HEK293 (cell line): ENCODE measurements at regions not wholly inside any gene's neighbourhood (a gene's known extent, or its start where the extent isn't known, plus 50 kb on each side); places are given as distances from the start of the nearest gene placed in this dataset.

Experiments
- CTCF ChIA-PET: fragments of 350-600 bp; formaldehyde crosslinking; extraction: SDS; loops from one replicate; lab custom pipeline; 2021; ENCODE audit warnings: antibody characterized with exemption; lab: Yijun Ruan, JAX
- POLR2A ChIA-PET: fragments of 300-600 bp; formaldehyde crosslinking; extraction: SDS; loops from one replicate; lab custom pipeline; 2020; ENCODE audit warnings: antibody characterized with exemption, inconsistent platforms; lab: Yijun Ruan, JAX
- H3K27ac ChIP-seq: fragments of 200-500 bp; sonication (Bioruptor generic); 2 replicates; pipeline ENCODE4 v1.5.1; 2014; ENCODE audit warnings: low read depth, low read length, control low read depth, inconsistent platforms; ENCODE audit errors: extremely low read depth
- H3K36me3 ChIP-seq, 2 experiments: fragments of 200-500 bp in 1 of 2; sonication (Bioruptor generic) in 1 of 2; 1 replicate in 1 of 2; 2 replicates in 1 of 2; pipeline ENCODE4 v1.5.1; 2014 to 2017; ENCODE audit warnings: inconsistent platforms in 2 of 2, low read length in 2 of 2; ENCODE audit not compliant: control insufficient read depth in 2 of 2, insufficient read depth in 1 of 2
- H3K4me1 ChIP-seq: fragments of 200-500 bp; sonication (Bioruptor generic); 2 replicates; pipeline ENCODE4 v1.5.1; 2014; ENCODE audit warnings: mild to moderate bottlenecking, low read length, inconsistent platforms; ENCODE audit not compliant: control insufficient read depth, insufficient read depth
- H3K4me3 ChIP-seq: 2 replicates; pipeline ENCODE4 v1.5.1; 2011; ENCODE audit warnings: low read depth, mild to moderate bottlenecking, control low read depth, low read length, moderate library complexity
- H3K9me3 ChIP-seq: fragments of 200-500 bp; sonication (Bioruptor generic); 2 replicates; pipeline ENCODE4 v1.5.1; 2014; ENCODE audit warnings: low read depth, low read length, inconsistent platforms; ENCODE audit not compliant: control insufficient read depth, insufficient read depth
- GLIS1 ChIP-seq: fragments of 450-650 bp; formaldehyde crosslinking; IDR thresholded peaks from 2 replicates; pipeline ENCODE4 v1.5.1; 2016; ENCODE audit warnings: missing biosample characterization, missing genetic modification characterization
- KLF16 ChIP-seq: fragments of 450-650 bp; formaldehyde crosslinking; IDR thresholded peaks from 2 replicates; pipeline ENCODE4 v1.5.1; 2017; ENCODE audit warnings: missing biosample characterization, missing genetic modification characterization
- MZF1 ChIP-seq: fragments of 450-650 bp; formaldehyde crosslinking; IDR thresholded peaks from 2 replicates; pipeline ENCODE4 v1.5.1; 2017; ENCODE audit warnings: missing biosample characterization, missing genetic modification characterization, borderline replicate concordance
- OSR2 ChIP-seq: fragments of 450-650 bp; formaldehyde crosslinking; IDR thresholded peaks from 2 replicates; pipeline ENCODE4 v1.5.1; 2016; ENCODE audit warnings: missing biosample characterization, missing genetic modification characterization
- SP2 ChIP-seq: fragments of 450-650 bp; formaldehyde crosslinking; IDR thresholded peaks from 2 replicates; pipeline ENCODE4 v1.5.1; 2016; ENCODE audit warnings: missing biosample characterization, missing genetic modification characterization
- ZBTB17 ChIP-seq: fragments of 450-650 bp; formaldehyde crosslinking; IDR thresholded peaks from 2 replicates; pipeline ENCODE4 v1.5.1; 2016; ENCODE audit warnings: missing biosample characterization, missing genetic modification characterization
- ZNF121 ChIP-seq: fragments of 450-650 bp; formaldehyde crosslinking; IDR thresholded peaks from 2 replicates; pipeline ENCODE4 v1.5.1; 2016; ENCODE audit warnings: missing biosample characterization, missing genetic modification characterization
- ZNF133 ChIP-seq: fragments of 450-650 bp; formaldehyde crosslinking; IDR thresholded peaks from 2 replicates; pipeline ENCODE4 v1.5.1; 2016; ENCODE audit warnings: missing biosample characterization, missing genetic modification characterization
- ZNF140 ChIP-seq: fragments of 450-650 bp; formaldehyde crosslinking; IDR thresholded peaks from 2 replicates; pipeline ENCODE4 v1.5.1; 2016; ENCODE audit warnings: missing biosample characterization, missing genetic modification characterization
- ZNF174 ChIP-seq: fragments of 450-650 bp; formaldehyde crosslinking; IDR thresholded peaks from 2 replicates; pipeline ENCODE4 v1.5.0; 2017; ENCODE audit warnings: missing biosample characterization, mild to moderate bottlenecking, missing genetic modification characterization
- ZNF223 ChIP-seq: fragments of 450-650 bp; formaldehyde crosslinking; IDR thresholded peaks from 2 replicates; pipeline ENCODE4 v1.5.1; 2016; ENCODE audit warnings: missing biosample characterization, missing genetic modification characterization
- ZNF292 ChIP-seq: fragments of 450-650 bp; formaldehyde crosslinking; IDR thresholded peaks from 2 replicates; pipeline ENCODE4 v1.5.1; 2016; ENCODE audit warnings: low read depth, missing biosample characterization, missing genetic modification characterization, borderline replicate concordance
- ZNF426 ChIP-seq: fragments of 450-650 bp; formaldehyde crosslinking; IDR thresholded peaks from 2 replicates; pipeline ENCODE4 v1.5.1; 2017; ENCODE audit warnings: missing biosample characterization, missing genetic modification characterization, mild to moderate bottlenecking, inconsistent platforms, moderate library complexity
- ZNF433 ChIP-seq: fragments of 450-650 bp; formaldehyde crosslinking; IDR thresholded peaks from 2 replicates; pipeline ENCODE4 v1.5.1; 2016; ENCODE audit warnings: missing biosample characterization, missing genetic modification characterization, low read depth
- ZNF544 ChIP-seq: fragments of 450-650 bp; formaldehyde crosslinking; IDR thresholded peaks from 2 replicates; pipeline ENCODE4 v1.5.0; 2017; ENCODE audit warnings: missing biosample characterization, missing genetic modification characterization
- ZNF571 ChIP-seq: fragments of 450-650 bp; formaldehyde crosslinking; IDR thresholded peaks from 2 replicates; pipeline ENCODE4 v1.5.0; 2017; ENCODE audit warnings: missing biosample characterization, missing genetic modification characterization
- ZNF701 ChIP-seq: fragments of 450-650 bp; formaldehyde crosslinking; IDR thresholded peaks from 2 replicates; pipeline ENCODE4 v1.5.1; 2016; ENCODE audit warnings: missing biosample characterization, missing genetic modification characterization
- ZNF830 ChIP-seq: fragments of 450-650 bp; IDR thresholded peaks from 2 replicates; pipeline ENCODE4 v1.5.0; 2018; ENCODE audit warnings: missing biosample characterization, missing genetic modification characterization, low read depth, mild to moderate bottlenecking, moderate library complexity
- ZNF843 ChIP-seq: fragments of 450-650 bp; formaldehyde crosslinking; IDR thresholded peaks from 2 replicates; pipeline ENCODE4 v1.5.1; 2016; ENCODE audit warnings: missing biosample characterization, missing genetic modification characterization
- ZSCAN16 ChIP-seq: fragments of 450-650 bp; formaldehyde crosslinking; IDR thresholded peaks from 2 replicates; pipeline ENCODE4 v1.5.1; 2016; ENCODE audit warnings: missing biosample characterization, missing genetic modification characterization
- ZSCAN30 ChIP-seq: fragments of 450-650 bp; IDR thresholded peaks from 2 replicates; pipeline ENCODE4 v1.5.1; 2018; ENCODE audit warnings: missing biosample characterization, mild to moderate bottlenecking, missing genetic modification characterization, moderate library complexity
- ZXDB ChIP-seq: fragments of 450-650 bp; formaldehyde crosslinking; IDR thresholded peaks from 2 replicates; pipeline ENCODE4 v1.5.1; 2016; ENCODE audit warnings: missing biosample characterization, missing genetic modification characterization
- TF ChIP-seq, protein P1 (sequence below): fragments of 450-650 bp; formaldehyde crosslinking; IDR thresholded peaks from 2 replicates; pipeline ENCODE4 v1.5.1; 2017; ENCODE audit warnings: missing biosample characterization, missing genetic modification characterization
- TF ChIP-seq, protein P2 (sequence below): fragments of 450-650 bp; formaldehyde crosslinking; IDR thresholded peaks from 2 replicates; pipeline ENCODE4 v1.5.1; 2016; ENCODE audit warnings: missing biosample characterization, missing genetic modification characterization
- TF ChIP-seq, protein P3 (sequence below): fragments of 450-650 bp; formaldehyde crosslinking; IDR thresholded peaks from 2 replicates; pipeline ENCODE4 v1.5.1; 2017; ENCODE audit warnings: missing biosample characterization, mild to moderate bottlenecking, missing genetic modification characterization, moderate library complexity
- TF ChIP-seq, protein P4 (sequence below): fragments of 450-650 bp; formaldehyde crosslinking; IDR thresholded peaks from 2 replicates; pipeline ENCODE4 v1.5.1; 2016; ENCODE audit warnings: missing biosample characterization, missing genetic modification characterization
- TF ChIP-seq, protein P5 (sequence below): fragments of 450-650 bp; formaldehyde crosslinking; IDR thresholded peaks from 2 replicates; pipeline ENCODE4 v1.5.1; 2016; ENCODE audit warnings: missing biosample characterization, missing genetic modification characterization

DNA sequence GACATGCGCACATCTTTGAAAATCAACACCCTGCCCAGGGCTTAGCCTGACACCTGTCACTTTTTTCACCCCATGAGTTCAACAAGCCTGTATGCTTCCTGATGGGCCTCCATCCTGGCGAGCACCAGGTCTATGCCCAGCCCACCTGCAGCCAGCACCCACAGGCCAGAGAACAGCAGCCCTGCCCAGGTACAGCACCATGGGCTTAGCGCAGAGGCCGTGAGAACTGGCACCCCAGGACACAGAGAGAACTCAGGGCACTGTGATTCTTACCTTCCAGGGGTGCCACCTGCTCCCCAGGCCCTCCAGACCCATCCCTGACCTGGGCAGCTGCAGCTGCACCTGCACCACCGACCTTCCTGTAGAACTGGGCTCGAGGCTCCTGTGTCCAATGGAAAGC lies 536.6 kb downstream of the TCERG1L start (continued):
- TF ChIP-seq ZBTB17 (tag by site-specific recombination) (no peak), GLIS1 (tag by site-specific recombination) (no peak), ZNF544 (no peak), OSR2 (tag by site-specific recombination) (no peak), ZNF174 (tag by site-specific recombination) (no peak), KLF16 (tag by site-specific recombination) (no peak), ZNF121 (tag by site-specific recombination) (no peak), ZNF292 (tag by site-specific recombination) (no peak)
- TF ChIP-seq, protein P1, sequence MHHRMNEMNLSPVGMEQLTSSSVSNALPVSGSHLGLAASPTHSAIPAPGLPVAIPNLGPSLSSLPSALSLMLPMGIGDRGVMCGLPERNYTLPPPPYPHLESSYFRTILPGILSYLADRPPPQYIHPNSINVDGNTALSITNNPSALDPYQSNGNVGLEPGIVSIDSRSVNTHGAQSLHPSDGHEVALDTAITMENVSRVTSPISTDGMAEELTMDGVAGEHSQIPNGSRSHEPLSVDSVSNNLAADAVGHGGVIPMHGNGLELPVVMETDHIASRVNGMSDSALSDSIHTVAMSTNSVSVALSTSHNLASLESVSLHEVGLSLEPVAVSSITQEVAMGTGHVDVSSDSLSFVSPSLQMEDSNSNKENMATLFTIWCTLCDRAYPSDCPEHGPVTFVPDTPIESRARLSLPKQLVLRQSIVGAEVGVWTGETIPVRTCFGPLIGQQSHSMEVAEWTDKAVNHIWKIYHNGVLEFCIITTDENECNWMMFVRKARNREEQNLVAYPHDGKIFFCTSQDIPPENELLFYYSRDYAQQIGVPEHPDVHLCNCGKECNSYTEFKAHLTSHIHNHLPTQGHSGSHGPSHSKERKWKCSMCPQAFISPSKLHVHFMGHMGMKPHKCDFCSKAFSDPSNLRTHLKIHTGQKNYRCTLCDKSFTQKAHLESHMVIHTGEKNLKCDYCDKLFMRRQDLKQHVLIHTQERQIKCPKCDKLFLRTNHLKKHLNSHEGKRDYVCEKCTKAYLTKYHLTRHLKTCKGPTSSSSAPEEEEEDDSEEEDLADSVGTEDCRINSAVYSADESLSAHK (tag by site-specific recombination) = no peak
- TF ChIP-seq, all 188 proteins: peak for 0

DNA sequence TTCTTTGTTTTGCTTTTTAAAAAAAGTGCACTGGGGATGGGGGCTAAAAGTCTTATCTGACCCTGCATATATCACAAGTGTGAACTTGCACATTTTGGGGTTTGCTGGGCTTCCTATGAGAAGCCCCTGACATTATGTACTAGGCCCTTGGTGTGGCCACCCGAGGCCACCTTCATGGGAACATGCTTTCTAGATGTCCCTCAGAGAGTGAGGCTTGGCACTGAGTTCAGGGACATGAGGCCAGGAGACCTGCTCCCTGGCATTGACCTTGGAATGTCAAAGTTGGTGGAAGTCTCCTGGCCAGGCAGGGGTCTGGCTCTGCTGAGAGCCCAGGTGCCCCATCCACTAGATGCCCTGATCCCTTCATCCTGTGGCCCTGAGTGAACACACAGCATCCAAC lies 536.2 kb downstream of the TCERG1L start:
- ChIA-PET CTCF (no interaction called here), POLR2A (no interaction called here)
- H3K9me3 ChIP-seq = no peaks in the 10 kb centered on the region
- H3K27ac ChIP-seq = no peak overlapping the region
- no peak overlapping the region for H3K4me3 ChIP-seq
- H3K4me1 ChIP-seq = no peaks in the 10 kb centered on the region
- no peaks in the 10 kb centered on the region for H3K36me3 ChIP-seq
- TF ChIP-seq ZNF701 (tag by site-specific recombination) (no peak), ZNF544 (no peak), ZNF426 (no peak), MZF1 (tag by site-specific recombination) (no peak), ZSCAN16 (no peak), ZNF830 (no peak), OSR2 (tag by site-specific recombination) (no peak), SP2 (tag by site-specific recombination) (no peak), ZSCAN30 (tag by site-specific recombination) (no peak), ZNF843 (tag by site-specific recombination) (no peak), ZNF223 (tag by site-specific recombination) (no peak)
- TF ChIP-seq, protein P2, sequence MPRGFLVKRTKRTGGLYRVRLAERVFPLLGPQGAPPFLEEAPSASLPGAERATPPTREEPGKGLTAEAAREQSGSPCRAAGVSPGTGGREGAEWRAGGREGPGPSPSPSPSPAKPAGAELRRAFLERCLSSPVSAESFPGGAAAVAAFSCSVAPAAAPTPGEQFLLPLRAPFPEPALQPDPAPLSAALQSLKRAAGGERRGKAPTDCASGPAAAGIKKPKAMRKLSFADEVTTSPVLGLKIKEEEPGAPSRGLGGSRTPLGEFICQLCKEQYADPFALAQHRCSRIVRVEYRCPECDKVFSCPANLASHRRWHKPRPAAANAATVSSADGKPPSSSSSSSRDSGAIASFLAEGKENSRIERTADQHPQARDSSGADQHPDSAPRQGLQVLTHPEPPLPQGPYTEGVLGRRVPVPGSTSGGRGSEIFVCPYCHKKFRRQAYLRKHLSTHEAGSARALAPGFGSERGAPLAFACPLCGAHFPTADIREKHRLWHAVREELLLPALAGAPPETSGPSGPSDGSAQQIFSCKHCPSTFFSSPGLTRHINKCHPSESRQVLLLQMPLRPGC (tag by site-specific recombination) = no peak

DNA sequence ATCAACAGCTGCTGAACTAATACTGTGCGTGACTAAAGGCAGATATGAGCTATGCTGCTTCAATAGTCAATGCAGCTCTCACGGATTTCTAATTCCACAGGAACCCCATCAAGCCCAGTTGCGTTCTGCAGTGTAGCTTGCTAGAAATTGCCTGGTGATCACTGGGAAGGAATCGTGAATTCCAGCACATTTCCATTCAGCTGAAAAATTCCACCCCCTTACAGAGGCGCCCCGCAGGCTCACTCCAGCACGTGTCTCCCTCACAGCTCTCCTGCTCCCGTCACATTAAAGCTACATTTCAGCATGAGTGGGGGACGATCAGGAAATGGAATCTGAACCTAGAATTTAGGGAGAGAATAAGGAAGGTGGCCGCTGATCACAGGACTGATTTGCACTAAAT lies 534.8 kb downstream of the TCERG1L start:
- ChIA-PET POLR2A (no interaction called here), CTCF (no interaction called here)
- Histone ChIP-seq H3K36me3 (no peaks in the 10 kb centered on the region), H3K9me3 (no peaks in the 10 kb centered on the region), H3K4me3 (no peak overlapping the region), H3K4me1 (no peaks in the 10 kb centered on the region), H3K27ac (no peak overlapping the region)
- TF ChIP-seq ZNF571 (tag by site-specific recombination) (no peak), ZNF133 (no peak), ZNF433 (tag by site-specific recombination) (no peak), ZNF140 (tag by site-specific recombination) (no peak), ZXDB (tag by site-specific recombination) (no peak)
- TF ChIP-seq, protein P3, sequence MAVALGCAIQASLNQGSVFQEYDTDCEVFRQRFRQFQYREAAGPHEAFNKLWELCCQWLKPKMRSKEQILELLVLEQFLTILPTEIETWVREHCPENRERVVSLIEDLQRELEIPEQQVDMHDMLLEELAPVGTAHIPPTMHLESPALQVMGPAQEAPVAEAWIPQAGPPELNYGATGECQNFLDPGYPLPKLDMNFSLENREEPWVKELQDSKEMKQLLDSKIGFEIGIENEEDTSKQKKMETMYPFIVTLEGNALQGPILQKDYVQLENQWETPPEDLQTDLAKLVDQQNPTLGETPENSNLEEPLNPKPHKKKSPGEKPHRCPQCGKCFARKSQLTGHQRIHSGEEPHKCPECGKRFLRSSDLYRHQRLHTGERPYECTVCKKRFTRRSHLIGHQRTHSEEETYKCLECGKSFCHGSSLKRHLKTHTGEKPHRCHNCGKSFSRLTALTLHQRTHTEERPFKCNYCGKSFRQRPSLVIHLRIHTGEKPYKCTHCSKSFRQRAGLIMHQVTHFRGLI = no peak
- TF ChIP-seq, protein P4, sequence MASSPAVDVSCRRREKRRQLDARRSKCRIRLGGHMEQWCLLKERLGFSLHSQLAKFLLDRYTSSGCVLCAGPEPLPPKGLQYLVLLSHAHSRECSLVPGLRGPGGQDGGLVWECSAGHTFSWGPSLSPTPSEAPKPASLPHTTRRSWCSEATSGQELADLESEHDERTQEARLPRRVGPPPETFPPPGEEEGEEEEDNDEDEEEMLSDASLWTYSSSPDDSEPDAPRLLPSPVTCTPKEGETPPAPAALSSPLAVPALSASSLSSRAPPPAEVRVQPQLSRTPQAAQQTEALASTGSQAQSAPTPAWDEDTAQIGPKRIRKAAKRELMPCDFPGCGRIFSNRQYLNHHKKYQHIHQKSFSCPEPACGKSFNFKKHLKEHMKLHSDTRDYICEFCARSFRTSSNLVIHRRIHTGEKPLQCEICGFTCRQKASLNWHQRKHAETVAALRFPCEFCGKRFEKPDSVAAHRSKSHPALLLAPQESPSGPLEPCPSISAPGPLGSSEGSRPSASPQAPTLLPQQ (tag by site-specific recombination) = no peak
- TF ChIP-seq, protein P5, sequence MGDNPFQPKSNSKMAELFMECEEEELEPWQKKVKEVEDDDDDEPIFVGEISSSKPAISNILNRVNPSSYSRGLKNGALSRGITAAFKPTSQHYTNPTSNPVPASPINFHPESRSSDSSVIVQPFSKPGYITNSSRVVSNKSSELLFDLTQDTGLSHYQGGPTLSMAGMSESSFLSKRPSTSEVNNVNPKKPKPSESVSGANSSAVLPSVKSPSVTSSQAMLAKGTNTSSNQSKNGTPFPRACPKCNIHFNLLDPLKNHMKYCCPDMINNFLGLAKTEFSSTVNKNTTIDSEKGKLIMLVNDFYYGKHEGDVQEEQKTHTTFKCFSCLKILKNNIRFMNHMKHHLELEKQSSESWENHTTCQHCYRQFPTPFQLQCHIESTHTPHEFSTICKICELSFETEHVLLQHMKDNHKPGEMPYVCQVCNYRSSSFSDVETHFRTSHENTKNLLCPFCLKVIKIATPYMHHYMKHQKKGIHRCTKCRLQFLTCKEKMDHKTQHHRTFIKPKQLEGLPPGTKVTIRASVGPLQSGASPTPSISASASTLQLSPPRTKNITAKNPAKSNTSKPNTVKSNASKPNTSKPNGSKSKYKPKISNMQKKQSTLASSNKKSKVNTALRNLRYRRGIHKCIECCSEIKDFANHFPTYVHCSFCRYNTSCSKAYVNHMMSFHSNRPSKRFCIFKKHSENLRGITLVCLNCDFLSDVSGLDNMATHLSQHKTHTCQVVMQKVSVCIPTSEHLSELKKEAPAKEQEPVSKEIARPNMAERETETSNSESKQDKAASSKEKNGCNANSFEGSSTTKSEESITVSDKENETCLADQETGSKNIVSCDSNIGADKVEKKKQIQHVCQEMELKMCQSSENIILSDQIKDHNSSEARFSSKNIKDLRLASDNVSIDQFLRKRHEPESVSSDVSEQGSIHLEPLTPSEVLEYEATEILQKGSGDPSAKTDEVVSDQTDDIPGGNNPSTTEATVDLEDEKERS = no peak
